CD4-positive, alpha-beta T cell (primary cell): ENCODE measurements at regions not wholly inside any gene's neighbourhood (a gene's known extent, or its start where the extent isn't known, plus 50 kb on each side); places are given as distances from the start of the nearest gene placed in this dataset.
"Not testable (repeated sequence)": the region's sequence is repeated elsewhere in the genome, so short reads cannot be mapped to it uniquely, and the experiment has no call there.

Experiments
- ATAC-seq: fragments of 200-7000 bp; cut with Tn5 transposase; one replicate; pipeline ENCODE4 v1.10.0; 2022; ENCODE audit warnings: mild to moderate bottlenecking; ENCODE audit not compliant: poor library complexity
- CTCF ChIA-PET: fragments of 350-600 bp; sonication (Branson Sonifier 250); formaldehyde crosslinking; loops from one replicate; lab custom pipeline; 2021; ENCODE audit warnings: antibody characterized with exemption, inconsistent platforms; lab: Charles Lee
- POLR2A ChIA-PET: fragments of 350-600 bp; sonication (Branson Sonifier 250); formaldehyde crosslinking; loops from one replicate; lab custom pipeline; 2021; ENCODE audit warnings: antibody characterized with exemption, inconsistent platforms; lab: Charles Lee
- DNase-seq, 14 experiments: peaks; one replicate each; pipeline ENCODE4 v3.0.0-alpha.2; 2013 to 2020; ENCODE audit warnings: mixed read lengths in 2 of 14
- H3K27ac ChIP-seq, 2 donors: one replicate each; pipeline versions ENCODE4 v1.5.1 to v1.7.0; 2013; ENCODE audit warnings: low read length in 2 of 2, low read depth in 1 of 2, mild to moderate bottlenecking in 1 of 2
- H3K27me3 ChIP-seq, 2 experiments: 1 replicate in 1 of 2; 2 replicates in 1 of 2; pipeline versions ENCODE4 v1.6.1 to v1.7.0; 2013; ENCODE audit warnings: low read length in 2 of 2, control low read depth in 1 of 2, mild to moderate bottlenecking in 1 of 2, moderate library complexity in 1 of 2; ENCODE audit not compliant: insufficient read depth in 2 of 2, control insufficient read depth in 1 of 2
- H3K36me3 ChIP-seq: one replicate; pipeline ENCODE4 v1.6.1; 2013; ENCODE audit warnings: low read length, control low read depth; ENCODE audit not compliant: insufficient read depth
- H3K4me1 ChIP-seq: one replicate; pipeline ENCODE4 v1.6.1; 2013; ENCODE audit warnings: low read length, control low read depth; ENCODE audit not compliant: insufficient read depth
- H3K4me3 ChIP-seq: one replicate; pipeline ENCODE4 v1.5.1; 2013; ENCODE audit warnings: mild to moderate bottlenecking, low read length, moderate library complexity
- H3K9me3 ChIP-seq, 2 experiments: 1 replicate in 1 of 2; 2 replicates in 1 of 2; pipeline versions ENCODE4 v1.6.1 to v1.7.0; 2013; ENCODE audit warnings: low read length in 2 of 2, mild to moderate bottlenecking in 2 of 2, control low read depth in 1 of 2, moderate library complexity in 1 of 2; ENCODE audit not compliant: control insufficient read depth in 1 of 2, insufficient read depth in 1 of 2
- H3K27ac Mint-ChIP-seq: one replicate; pipeline ENCODE4 v1.8.0; 2020; ENCODE audit warnings: mixed read lengths
- H3K27me3 Mint-ChIP-seq: one replicate; pipeline ENCODE4 v1.8.0; 2021; ENCODE audit warnings: mixed read lengths
- H3K36me3 Mint-ChIP-seq: one replicate; pipeline ENCODE4 v1.8.0; 2021; ENCODE audit warnings: low read depth, mixed read lengths
- H3K4me1 Mint-ChIP-seq: one replicate; pipeline ENCODE4 v1.8.0; 2021; ENCODE audit warnings: low read depth, mixed read lengths
- H3K4me3 Mint-ChIP-seq: one replicate; pipeline ENCODE4 v1.8.0; 2020; ENCODE audit warnings: mild to moderate bottlenecking, mixed read lengths
- H3K9me3 Mint-ChIP-seq: one replicate; pipeline ENCODE4 v1.8.0; 2020; ENCODE audit warnings: mixed read lengths
- intact Hi-C, 2 experiments: fragments of 100-400 bp; cut with DNase I in 1 of 2; cut with micrococcal nuclease in 1 of 2; formaldehyde crosslinking; loops; one replicate each; pipeline versions ENCODE4 v1.15.1 to v1.9.0; 2023 to 2025; cut with DNase I, micrococcal nuclease
- TF ChIP-seq, protein P1 (sequence below): fragments of 200-600 bp; IDR thresholded peaks from one replicate; pipeline ENCODE4 v1.8.0; 2022; ENCODE audit warnings: antibody characterized with exemption, mild to moderate bottlenecking

GRCh38 chr4:26056406-26056805 lies 142.4 kb downstream of the SMIM20 start:
- H3K9me3 ChIP-seq, result no peaks in the 10 kb centered on the region
- Mint-ChIP-seq H3K4me3 (no peak overlapping the region), H3K27ac (no peak overlapping the region), H3K36me3 (no peaks in the 10 kb centered on the region), H3K4me1 (no peaks in the 10 kb centered on the region), H3K9me3 (peaks cover 2% of the 10 kb centered on the region), H3K27me3 (peaks cover 4% of the 10 kb centered on the region)
- ChIA-PET POLR2A (no interaction called here), CTCF (no interaction called here)
- no peaks in the 10 kb centered on the region for H3K27me3 ChIP-seq
- no peaks in the 10 kb centered on the region for H3K4me1 ChIP-seq
- no peak overlapping the region for H3K27ac ChIP-seq
- no peak for ATAC-seq
- TF ChIP-seq, protein P1, sequence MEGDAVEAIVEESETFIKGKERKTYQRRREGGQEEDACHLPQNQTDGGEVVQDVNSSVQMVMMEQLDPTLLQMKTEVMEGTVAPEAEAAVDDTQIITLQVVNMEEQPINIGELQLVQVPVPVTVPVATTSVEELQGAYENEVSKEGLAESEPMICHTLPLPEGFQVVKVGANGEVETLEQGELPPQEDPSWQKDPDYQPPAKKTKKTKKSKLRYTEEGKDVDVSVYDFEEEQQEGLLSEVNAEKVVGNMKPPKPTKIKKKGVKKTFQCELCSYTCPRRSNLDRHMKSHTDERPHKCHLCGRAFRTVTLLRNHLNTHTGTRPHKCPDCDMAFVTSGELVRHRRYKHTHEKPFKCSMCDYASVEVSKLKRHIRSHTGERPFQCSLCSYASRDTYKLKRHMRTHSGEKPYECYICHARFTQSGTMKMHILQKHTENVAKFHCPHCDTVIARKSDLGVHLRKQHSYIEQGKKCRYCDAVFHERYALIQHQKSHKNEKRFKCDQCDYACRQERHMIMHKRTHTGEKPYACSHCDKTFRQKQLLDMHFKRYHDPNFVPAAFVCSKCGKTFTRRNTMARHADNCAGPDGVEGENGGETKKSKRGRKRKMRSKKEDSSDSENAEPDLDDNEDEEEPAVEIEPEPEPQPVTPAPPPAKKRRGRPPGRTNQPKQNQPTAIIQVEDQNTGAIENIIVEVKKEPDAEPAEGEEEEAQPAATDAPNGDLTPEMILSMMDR, result no peak
- DNase-seq, result no peak
- H3K4me3 ChIP-seq, result no peak overlapping the region
- intact Hi-C loops, result no loop called here
- no peaks in the 10 kb centered on the region for H3K36me3 ChIP-seq

GRCh38 chr4:26057839-26058238 lies 143.8 kb downstream of the SMIM20 start:
- H3K9me3 ChIP-seq, H3K4me3 ChIP-seq, POLR2A ChIA-PET, H3K9me3 Mint-ChIP-seq, ATAC-seq, H3K27me3 ChIP-seq, H3K4me3 Mint-ChIP-seq, H3K27me3 Mint-ChIP-seq, H3K27ac ChIP-seq, H3K4me1 Mint-ChIP-seq, H3K4me1 ChIP-seq, H3K36me3 ChIP-seq, intact Hi-C loops, H3K27ac Mint-ChIP-seq, H3K36me3 Mint-ChIP-seq: not testable (repeated sequence)
- CTCF ChIA-PET, result interaction anchor here (1.2 kb wide), 1 partner anchor 9 kb away, joined by 3 read pairs; no protein-coding TSS in a partner anchor
- peak in 1 of 14 experiments; percentile 8 for DNase-seq

DNA sequence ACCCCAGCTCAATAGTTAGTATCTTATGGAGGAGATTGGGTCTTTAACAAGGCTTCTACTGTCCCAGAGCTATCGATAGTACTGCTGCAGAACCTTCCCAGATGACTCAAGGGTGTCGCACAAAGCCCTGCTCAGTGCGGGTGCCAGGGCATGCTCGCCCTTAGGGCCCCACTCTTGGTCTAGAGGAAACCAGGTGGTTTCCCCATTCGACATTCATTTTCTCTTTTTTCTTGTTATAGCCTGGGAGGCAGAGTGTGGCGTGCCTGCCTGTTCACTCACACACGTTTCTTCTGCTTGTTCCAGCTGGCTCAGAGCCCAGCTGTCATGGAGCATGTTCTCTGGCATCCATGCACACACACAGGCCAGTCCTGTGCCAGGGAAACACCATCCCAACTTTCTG lies 144.5 kb downstream of the SMIM20 start:
- Histone ChIP-seq H3K27ac (no peak overlapping the region), H3K27me3 (no peaks in the 10 kb centered on the region), H3K4me3 (no peak overlapping the region), H3K4me1 (no peaks in the 10 kb centered on the region), H3K36me3 (no peaks in the 10 kb centered on the region), H3K9me3 (no peaks in the 10 kb centered on the region)
- Mint-ChIP-seq H3K4me3 (no peak overlapping the region), H3K4me1 (no peaks in the 10 kb centered on the region), H3K36me3 (no peaks in the 10 kb centered on the region), H3K9me3 (peaks cover 2% of the 10 kb centered on the region), H3K27me3 (peaks cover 4% of the 10 kb centered on the region), H3K27ac (no peak overlapping the region)
- ChIA-PET POLR2A (no interaction called here), CTCF (no interaction called here)
- peak in 3 of 14 experiments; percentile 13 to 29 (median 14) for DNase-seq
- TF ChIP-seq, protein P1, result no peak
- ATAC-seq, result no peak
- intact Hi-C loops, result no loop called here

GRCh38 chr4:26059391-26060154 lies 145.6 kb downstream of the SMIM20 start:
- Mint-ChIP-seq H3K4me3 (no peak overlapping the region), H3K36me3 (no peaks in the 10 kb centered on the region), H3K4me1 (no peaks in the 10 kb centered on the region), H3K9me3 (peaks cover 2% of the 10 kb centered on the region), H3K27me3 (peaks cover 4% of the 10 kb centered on the region), H3K27ac (no peak overlapping the region)
- TF ChIP-seq, protein P1, result no peak
- ChIA-PET POLR2A (no interaction called here), CTCF (no interaction called here)
- ATAC-seq (no peak), DNase-seq (no peak)
- Histone ChIP-seq H3K27me3 (no peaks in the 10 kb centered on the region), H3K4me3 (no peak overlapping the region), H3K4me1 (no peaks in the 10 kb centered on the region), H3K36me3 (no peaks in the 10 kb centered on the region), H3K27ac (no peak overlapping the region), H3K9me3 (no peaks in the 10 kb centered on the region)
- intact Hi-C loops, result no loop called here
